IPS-NIHi11 (cell line): ENCODE measurements at regions not wholly inside any gene's neighbourhood (a gene's known extent, or its start where the extent isn't known, plus 50 kb on each side); places are given as distances from the start of the nearest gene placed in this dataset.

Experiments
- DNase-seq: peaks from one replicate; pipeline ENCODE4 v3.0.0; 2012; ENCODE audit warnings: mixed read lengths, low spot score

DNA sequence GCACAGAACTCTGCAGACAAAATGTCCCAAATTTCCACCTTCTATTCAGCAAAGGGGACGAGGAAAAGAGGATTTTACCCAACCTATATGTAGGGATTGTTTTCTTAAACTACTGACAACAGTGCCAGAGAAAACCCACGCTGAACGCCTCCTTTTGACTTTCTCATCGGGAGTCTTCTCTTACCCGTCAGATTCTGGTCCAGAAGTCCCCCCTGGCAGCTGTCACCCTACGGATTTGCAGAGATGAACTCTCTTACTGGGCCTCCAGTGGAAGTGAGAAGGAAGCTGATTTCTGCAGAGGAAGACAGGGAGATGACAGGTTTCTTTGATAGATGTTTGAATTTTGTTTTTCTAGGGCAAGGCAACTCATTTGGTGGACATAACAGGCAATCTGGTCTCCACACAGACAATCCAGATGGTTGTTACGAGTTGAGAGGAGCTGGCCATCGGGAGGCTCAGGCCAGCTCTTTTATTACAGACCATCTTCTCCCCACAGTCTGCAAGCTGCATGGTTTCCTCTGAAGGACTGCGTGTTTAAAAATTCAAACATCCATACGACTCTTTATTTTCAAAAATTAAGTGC, 804.3 kb downstream of the RNF144A start:
- DNase-seq, result no peak

DNA sequence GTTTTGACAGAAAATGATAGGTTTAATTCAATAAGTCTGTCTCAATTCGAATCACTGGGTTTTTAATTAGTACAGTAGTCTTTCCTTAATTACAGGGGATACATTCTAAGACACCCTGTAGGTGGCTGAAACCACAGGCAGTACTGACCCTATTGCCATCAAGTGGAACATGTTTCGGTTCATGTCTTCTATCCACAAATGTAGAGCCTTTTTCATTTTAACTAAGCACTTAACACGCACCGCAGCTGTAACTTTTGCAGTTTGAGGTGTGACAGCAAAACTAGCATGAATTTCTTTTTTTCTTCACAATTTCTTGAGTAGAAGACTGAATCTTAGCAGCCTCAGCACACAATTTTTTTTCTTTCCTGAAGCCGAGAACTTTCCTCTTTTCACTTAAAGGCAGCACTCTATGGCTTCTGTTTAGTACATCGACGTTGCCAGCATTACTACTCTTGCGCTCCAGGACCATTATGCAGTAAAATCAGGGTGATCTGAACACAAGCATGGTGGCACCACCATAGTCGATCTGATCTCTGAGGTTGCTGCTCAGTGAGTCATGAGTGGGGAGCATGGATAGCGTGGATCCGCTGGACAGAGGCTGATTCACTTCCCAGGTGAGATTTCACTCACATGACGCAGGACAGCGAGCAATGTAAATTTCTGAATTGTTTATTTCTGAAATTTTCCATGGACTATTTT, 805.1 kb downstream of the RNF144A start:
- DNase-seq, result no peak

DNA sequence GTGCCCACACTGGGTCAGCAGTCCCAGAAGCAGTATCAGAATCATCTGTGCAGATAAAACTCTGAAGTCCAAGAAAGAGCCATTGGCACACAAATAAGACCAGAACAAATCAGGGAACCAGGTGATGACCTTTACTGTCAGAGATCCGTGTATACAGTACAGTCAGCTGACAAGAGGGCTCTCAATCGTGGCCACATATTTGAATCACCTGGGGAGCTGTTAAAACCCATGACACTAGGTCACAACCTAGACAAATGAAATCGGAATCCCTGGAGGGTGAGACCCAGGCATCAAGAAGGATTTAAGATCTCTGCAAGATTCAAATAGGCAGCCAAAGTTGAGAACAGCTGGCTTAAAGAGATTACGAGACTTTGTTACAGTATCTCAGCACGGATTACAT, 807.1 kb downstream of the RNF144A start:
- no peak for DNase-seq

- DNase-seq, result no peak
Observed at GRCh38 chr2:7725171-7725849, 808.1 kb downstream of the RNF144A start.

DNA sequence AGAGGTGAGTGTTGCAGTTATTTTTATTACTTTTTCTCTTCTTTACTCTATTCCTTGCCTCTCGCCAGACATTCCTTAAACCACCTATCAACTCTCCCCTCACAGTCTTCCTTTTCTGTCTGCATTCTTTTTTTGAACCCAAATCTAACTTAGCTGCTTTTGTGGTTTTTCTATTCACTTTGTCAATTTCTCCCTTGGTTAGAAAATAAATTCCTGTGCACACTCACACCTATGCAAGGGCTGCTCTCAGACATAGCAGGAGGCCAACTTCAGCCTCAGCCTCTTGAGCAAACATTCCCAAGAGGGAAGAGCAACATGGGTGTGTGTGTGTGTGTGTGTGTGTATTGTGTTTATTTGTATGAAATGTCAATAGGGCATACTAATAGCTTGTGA, 808.6 kb downstream of the RNF144A start:
- no peak for DNase-seq

DNA sequence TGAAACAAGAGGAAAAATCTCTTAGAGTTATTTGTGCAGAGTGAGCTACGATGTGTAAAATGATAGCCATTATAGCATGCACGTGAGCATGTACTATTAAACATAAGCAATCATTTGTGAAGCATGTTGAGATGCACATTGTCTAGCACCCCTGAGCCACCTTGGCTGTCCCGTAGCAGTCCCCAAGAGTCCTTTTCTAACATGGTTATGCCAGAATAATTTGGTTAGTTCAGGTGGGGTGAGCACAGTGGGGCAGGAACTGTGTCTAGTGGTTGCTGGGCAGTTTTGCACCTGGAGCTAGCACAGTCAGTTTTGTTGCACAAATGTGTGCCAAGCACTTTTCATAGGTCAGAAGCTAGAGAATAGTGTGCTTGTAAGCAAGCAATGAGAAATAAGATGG, 809.8 kb downstream of the RNF144A start:
- DNase-seq, result no peak

DNA sequence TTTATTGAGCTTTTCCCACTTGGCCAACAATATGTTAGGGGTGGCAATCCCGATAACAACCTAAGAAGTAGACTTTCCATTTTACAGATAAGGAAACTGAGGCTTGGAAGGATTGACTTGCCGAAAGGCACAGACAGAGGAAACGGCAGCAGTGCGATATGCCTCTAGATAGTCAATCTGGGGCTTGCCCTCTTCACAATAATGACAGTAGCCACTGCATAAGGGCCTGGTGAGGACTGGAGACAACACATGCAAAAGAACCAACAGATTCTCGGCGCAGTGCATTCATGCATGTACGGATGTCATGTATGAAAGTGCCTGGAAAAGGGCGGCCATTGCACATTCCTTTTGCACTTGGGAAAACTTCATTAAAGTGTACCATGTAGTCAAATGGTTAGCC, 811.2 kb downstream of the RNF144A start:
- no peak for DNase-seq

- DNase-seq, result no peak
Observed at GRCh38 chr2:7730449-7730848, 813.2 kb downstream of the RNF144A start.

DNA sequence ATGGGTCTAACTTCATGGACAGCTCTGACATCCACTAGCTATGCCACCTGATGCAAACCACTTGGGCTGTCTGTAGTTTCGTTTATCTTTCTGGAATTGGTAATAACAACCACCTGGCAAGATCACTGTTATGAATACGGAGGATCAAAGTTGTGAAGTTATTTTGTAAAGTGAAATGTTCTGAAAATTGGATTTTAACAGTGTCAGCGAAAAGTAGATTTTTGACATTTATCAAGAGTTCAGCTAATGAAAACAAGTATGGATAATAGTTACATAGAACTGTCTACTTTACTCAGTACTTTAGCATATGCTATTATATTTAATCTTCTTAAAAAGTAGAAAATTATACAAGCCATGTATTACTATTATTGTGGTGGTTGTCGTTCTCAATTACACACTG, 813.8 kb downstream of the RNF144A start:
- no peak for DNase-seq

DNA sequence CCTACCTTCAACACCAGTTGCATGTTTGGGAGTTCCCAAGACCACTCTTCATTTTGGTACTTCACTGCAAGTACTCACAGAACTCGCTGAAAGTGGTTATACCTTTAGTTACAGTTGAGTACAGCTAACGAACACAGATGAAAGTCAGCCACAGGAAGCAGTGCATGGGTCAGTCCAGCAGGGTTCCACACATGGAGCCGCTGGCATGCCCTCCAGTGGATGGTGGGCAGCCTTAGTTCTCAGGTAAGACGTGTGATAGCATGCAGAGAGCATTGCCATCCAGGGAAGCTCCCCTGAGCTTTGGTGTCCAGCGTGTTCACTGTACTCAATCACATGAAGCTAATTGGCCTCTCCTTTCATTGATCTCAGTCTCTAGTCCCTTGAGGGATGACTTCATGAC, 815.3 kb downstream of the RNF144A start:
- no peak for DNase-seq

DNA sequence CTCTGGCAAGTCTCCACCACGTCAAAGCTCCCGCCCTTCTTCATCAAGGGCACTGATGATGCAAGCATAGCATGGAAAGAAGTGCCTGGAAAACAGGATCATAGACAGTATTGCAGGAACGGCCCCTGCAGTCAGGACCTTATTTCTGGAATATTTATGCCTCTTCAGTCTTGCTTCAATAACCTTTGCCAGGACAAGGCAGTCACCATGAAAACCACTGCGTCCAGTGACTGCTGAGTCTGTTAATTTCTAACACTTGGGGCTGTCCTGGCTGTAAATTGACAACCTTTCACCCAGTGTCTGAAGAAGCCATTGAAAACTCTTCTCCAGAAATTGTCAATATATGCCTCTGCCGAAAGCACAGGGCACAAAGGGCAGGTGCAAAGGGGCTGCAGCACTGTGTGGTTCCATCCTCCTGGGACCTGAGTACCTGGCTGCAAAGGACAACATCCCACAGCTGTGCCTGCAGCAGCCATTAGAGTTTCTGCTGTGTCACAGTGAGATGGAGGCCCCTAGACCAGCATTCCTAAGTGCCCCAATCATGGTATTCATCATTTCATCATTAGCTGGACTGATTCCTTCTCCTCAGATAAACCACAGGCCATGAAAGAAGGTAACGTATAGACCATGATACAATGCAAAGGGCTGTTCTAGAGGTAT, 819.6 kb downstream of the RNF144A start:
- no peak for DNase-seq

DNA sequence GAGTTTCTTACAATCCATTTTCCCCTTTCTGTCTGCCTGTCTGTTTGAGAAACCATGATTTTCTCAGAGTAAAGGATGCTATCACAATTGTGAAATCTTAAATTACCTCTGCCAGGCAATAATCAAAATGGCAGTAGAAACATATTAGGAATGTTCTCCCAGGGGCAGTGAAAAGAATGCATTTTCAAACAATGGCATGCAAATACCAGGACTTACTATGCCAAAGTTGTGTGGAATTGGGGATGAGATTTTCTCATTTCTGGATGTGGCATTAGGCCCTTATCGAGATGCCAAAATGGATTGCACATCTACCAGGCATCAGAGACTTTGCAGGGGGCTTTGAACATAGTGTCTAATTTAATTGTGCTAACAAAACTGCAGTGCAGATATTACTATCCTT, 821.4 kb downstream of the RNF144A start:
- no peak for DNase-seq

DNA sequence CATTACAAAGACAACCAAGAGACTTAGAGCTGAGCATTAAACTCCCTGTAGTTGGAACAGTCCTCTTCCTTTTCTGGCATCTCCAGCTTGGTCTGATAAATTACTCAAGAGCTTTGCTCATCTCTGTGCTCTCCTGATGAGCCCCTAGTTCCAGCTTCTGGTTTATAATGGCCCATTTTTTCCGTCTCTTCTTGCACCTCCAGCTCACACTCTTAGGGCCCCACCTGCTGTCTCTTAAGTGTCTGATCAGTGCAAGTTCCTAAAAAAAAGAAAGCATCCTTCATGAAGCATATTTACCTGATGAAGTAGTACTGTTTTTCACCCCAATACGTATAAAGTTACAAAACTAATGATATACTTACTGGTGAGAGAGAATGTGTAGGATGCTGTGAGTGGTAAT, 822.9 kb downstream of the RNF144A start:
- DNase-seq, result no peak

- DNase-seq, result no peak
Observed at GRCh38 chr2:7742301-7742700, 825.1 kb downstream of the RNF144A start.

GRCh38 chr2:7744827-7745226, 827.6 kb downstream of the RNF144A start:
- no peak for DNase-seq

GRCh38 chr2:7745369-7745768, 828.2 kb downstream of the RNF144A start:
- no peak for DNase-seq

DNA sequence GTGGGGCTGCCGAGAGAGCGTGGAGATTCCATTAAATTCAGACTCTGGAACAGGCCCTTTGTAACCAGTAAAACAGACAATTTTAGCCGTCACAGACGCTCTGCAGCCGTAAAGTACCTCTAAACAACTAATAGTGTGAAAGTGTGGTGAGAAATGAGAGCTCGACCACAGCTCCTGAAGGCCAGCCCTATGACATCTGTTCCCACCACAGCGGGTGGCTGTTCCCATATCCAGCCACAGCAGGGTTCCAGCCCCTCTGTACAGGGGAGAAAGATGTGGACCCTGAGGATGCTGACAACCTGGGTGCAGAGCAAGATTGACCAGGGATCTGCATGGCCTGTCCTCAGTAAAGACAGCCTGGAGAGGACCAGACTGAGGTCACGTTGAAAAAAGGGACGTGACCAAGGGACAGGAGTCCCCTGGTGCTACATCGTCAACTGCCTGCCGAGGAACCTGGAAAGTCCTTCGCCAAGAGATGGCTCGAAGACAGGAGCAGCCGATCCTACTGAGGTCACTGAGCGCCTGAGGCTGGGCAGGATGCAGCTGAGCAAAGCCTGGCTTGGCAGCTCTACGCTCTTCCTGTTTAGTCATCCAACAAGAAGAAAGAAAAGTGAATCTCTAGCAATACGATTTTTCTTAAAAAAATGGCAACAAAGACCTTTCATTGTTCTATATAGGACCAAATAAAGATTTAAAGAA, 831.7 kb downstream of the RNF144A start:
- no peak for DNase-seq

DNA sequence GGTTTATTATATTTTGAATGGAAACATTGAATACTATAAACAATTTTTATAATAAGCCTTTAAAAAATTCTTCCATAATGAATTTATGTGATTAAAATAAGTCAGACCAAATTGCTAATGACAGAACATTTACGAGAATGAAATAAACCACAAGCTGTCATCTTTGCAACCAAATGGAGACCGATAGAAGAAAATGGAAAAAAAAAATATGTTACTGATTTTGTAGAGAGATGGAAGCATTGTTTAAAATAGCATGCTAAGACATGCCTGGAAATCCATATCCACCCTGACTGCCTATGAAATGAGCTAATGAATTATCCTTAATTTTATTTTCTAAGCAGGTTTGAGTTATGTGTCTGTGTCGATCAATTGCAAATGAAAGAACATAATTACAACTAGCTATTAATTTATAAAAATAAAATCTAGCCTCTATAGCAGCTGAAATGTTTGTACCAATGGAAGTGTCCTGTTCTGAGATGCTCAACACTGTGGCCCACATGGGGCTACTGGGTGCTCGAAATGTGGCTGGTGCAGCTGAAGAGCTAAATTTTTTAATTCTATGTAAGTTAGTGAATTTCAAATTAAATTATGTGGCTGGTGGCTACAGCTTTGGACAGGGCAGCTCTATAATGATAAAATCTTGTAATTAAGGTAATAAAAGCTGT, 832.8 kb downstream of the RNF144A start:
- no peak for DNase-seq

DNA sequence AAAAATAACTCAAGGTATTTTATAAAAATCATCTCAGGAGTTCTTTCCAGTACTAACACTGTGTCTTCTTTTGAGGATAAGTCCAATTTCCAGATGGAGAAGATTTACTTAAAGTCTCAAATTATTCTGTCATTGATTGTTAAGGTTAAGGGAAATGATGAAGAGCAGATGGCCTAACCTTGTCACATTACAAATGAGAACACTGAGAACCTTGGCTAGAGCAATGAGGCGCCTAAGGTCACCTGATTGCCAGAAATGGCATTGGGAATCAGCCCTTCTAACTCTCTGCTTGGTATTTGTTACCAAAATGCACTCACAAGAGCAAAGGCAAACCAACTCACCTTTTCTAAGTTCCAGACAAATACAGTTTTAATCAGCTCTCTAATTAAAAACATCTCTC, 835.1 kb downstream of the RNF144A start:
- DNase-seq, result no peak

DNA sequence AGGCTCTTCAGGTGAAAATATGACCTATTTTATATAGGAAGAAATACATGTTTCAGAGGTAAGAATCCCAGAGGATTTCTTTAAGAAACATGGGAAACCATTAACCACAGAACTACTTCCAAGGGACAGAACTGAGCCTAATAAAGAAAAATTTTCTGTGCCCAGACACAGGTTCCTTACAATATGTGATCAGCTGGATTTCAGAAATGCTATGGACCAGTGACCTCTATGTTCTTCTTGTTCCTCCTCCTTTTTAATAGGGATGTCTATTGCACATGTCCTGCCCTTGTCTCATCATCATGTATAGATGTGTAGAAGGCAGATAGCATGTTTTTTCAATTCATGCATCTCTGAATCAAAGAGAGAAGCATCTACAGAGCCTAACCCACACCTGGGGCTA, 836.6 kb downstream of the RNF144A start:
- no peak for DNase-seq

DNA sequence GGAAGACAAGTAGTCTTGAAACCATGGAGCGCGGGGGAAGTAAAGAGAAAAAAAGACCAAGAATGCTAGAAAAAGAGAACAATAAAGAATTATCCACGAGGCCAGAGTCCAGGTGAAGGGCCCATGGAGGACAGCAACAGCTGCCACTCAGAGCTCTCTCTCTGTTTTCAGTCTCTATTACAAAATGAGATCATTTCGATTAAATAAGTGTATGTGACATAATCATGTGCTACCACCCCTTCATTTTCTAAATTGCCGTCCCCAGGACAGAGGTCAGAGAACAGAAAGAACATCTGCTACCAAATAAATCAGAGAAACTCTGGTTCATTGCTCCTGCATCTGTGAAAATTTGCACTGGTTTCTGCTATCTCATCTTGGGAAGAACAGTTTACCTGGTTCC, 838.7 kb downstream of the RNF144A start:
- DNase-seq, result no peak
